T-helper 1 cell (primary cell): ENCODE measurements at regions not wholly inside any gene's neighbourhood (a gene's known extent, or its start where the extent isn't known, plus 50 kb on each side); places are given as distances from the start of the nearest gene placed in this dataset.

Source experiments
- DNase-seq, 5 donors: peaks; one replicate each; pipeline ENCODE4 v3.0.0-alpha.2; 2012 to 2020

- DNase-seq, result no peak
Observed at GRCh38 chr2:120902592-120902991, 166.9 kb downstream of the GLI2 start.

- DNase-seq, result no peak
Observed at GRCh38 chr2:120904379-120904778, 168.7 kb downstream of the GLI2 start.

- DNase-seq, result no peak
Observed at GRCh38 chr2:120904830-120905234, 169.2 kb downstream of the GLI2 start.

GRCh38 chr2:120905298-120905697, 169.6 kb downstream of the GLI2 start:
- DNase-seq, result no peak

GRCh38 chr2:120905824-120906571, 170.3 kb downstream of the GLI2 start:
- DNase-seq, result no peak

- DNase-seq, result no peak
Observed at GRCh38 chr2:120906914-120907313, 171.2 kb downstream of the GLI2 start.

- no peak for DNase-seq
Observed at GRCh38 chr2:120907822-120908221, 172.2 kb downstream of the GLI2 start.

GRCh38 chr2:120908314-120908975, 172.8 kb downstream of the GLI2 start:
- no peak for DNase-seq

GRCh38 chr2:120909102-120909501, 173.4 kb downstream of the GLI2 start:
- no peak for DNase-seq

- DNase-seq, result no peak
Observed at GRCh38 chr2:120910164-120910563, 174.5 kb downstream of the GLI2 start.

GRCh38 chr2:120910956-120911951, 175.6 kb downstream of the GLI2 start:
- no peak for DNase-seq

- no peak for DNase-seq
Observed at GRCh38 chr2:120912101-120912985, 176.7 kb downstream of the GLI2 start.

- no peak for DNase-seq
Observed at GRCh38 chr2:120913972-120914838, 178.5 kb downstream of the GLI2 start.

- no peak for DNase-seq
Observed at GRCh38 chr2:120914839-120915521, 179.3 kb downstream of the GLI2 start.

- DNase-seq, result no peak
Observed at GRCh38 chr2:120915670-120916069, 180.0 kb downstream of the GLI2 start.

GRCh38 chr2:120916446-120916845, 180.8 kb downstream of the GLI2 start:
- DNase-seq, result no peak

- no peak for DNase-seq
Observed at GRCh38 chr2:120917886-120918285, 182.2 kb downstream of the GLI2 start.

GRCh38 chr2:120919216-120919615, 183.5 kb downstream of the GLI2 start:
- DNase-seq, result no peak

- no peak for DNase-seq
Observed at GRCh38 chr2:120919771-120920453, 184.2 kb downstream of the GLI2 start.
